Left lung (tissue), 4 donors: ENCODE measurements at regions not wholly inside any gene's neighbourhood (a gene's known extent, or its start where the extent isn't known, plus 50 kb on each side); places are given as distances from the start of the nearest gene placed in this dataset.

ENCODE experiments used
- ATAC-seq: fragments of 200-7000 bp; cut with Tn5 transposase; one replicate; pipeline ENCODE4 v1.9.1; 2020; ENCODE audit warnings: moderate library complexity
- DNase-seq, 4 donors: peaks; one replicate each; pipeline ENCODE4 v3.0.0-alpha.2; 2013 to 2020
- H3K27ac ChIP-seq, 2 donors: fragments of 200-600 bp; sonication (generic) in 1 of 2; one replicate each; pipeline versions ENCODE4 v1.5.0 to v1.8.0; 2020 to 2021
- H3K27me3 ChIP-seq, 2 donors: fragments of 200-600 bp; sonication (generic) in 1 of 2; one replicate each; pipeline versions ENCODE4 v1.5.0 to v1.8.0; 2020 to 2021
- H3K36me3 ChIP-seq, 2 donors: fragments of 200-600 bp; sonication (generic) in 1 of 2; one replicate each; pipeline versions ENCODE4 v1.5.0 to v1.8.0; 2020 to 2021
- H3K4me1 ChIP-seq, 2 donors: fragments of 200-600 bp; one replicate each; pipeline ENCODE4 v1.8.0; 2021
- H3K4me3 ChIP-seq, 2 donors: fragments of 200-600 bp; sonication (generic) in 1 of 2; one replicate each; pipeline versions ENCODE4 v1.5.0 to v1.8.0; 2020 to 2021; ENCODE audit warnings: mild to moderate bottlenecking in 1 of 2
- H3K9me3 ChIP-seq, 2 donors: fragments of 200-600 bp; sonication (generic) in 1 of 2; one replicate each; pipeline versions ENCODE4 v1.5.0 to v1.8.0; 2020 to 2021
- intact Hi-C, 2 donors: fragments of 100-400 bp; cut with DNase I; formaldehyde crosslinking; loops; one replicate each; pipeline versions ENCODE4 v1.11.2 to v1.14.2; 2022
- TF ChIP-seq, protein P1 (sequence below), 2 donors: fragments of 200-600 bp; sonication (generic) in 1 of 2; IDR thresholded peaks; one replicate each; pipeline versions ENCODE4 v1.5.0 to v1.8.0; 2021; ENCODE audit warnings: antibody characterized with exemption in 2 of 2
- donor health status: DM: no; HTN: yes; CAD: no.
- donor health status: DM: no; HTN: no; CAD: no.

DNA sequence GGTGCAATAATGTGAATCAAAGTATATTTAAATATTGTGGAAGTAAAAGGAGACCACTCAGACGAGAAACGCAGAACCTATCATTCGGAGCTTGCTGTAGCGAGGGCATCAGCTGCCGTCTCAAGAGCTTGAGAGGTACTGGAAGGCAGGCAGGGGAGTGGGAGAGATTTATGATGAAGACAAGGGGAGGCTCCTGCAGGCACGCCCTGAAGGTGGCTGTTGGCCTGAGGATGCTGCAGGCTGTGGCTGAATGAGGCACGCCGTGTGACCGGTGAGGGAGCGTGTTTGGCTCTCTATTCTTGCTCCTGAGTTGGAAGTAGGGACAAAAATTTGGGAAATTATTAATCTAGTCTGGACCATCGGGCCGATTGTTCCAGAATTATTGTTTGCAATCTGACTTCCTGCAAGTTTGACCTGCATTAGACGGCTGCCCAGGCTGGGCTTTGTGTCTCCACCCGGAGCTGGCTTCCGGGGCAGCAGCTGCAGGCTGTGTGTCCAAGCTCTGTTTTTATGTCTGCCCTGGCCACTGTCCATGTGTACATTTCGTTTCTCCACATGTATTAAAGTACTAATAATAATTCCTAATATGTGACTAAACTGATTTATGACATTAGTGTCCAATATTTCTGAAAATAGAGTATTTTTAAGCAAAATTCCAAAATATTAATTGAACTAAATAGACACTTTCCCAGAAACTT, 91.1 kb upstream of the ANKRD10 start:
- DNase-seq: peak in 2 of 4 donors; percentile 42 to 75
- H3K9me3 ChIP-seq: no peaks in the 10 kb centered on the region

DNA sequence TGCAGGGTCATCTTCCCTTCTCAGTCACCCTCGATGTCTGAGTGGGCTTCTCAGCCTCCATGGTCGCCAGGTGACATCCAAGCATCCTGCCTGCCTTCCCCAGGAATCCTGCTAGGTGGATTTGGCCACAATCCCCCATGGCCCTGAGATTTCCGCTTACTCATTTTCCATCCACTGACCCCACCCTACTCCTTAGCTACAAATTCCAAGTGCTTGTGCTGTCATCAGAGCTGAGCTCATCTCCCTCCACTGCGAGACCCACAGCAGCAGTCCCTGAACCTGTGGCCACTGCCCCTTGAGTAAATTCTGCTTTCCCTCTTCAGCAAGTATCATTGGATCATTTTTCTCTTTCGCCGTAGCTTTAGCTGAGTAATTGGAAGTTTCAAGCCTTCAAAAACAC, 90.5 kb upstream of the ANKRD10 start:
- H3K27ac ChIP-seq: peak overlapping the region; percentile 77 to 90
- no peaks in the 10 kb centered on the region for H3K27me3 ChIP-seq
- TF ChIP-seq, protein P1, sequence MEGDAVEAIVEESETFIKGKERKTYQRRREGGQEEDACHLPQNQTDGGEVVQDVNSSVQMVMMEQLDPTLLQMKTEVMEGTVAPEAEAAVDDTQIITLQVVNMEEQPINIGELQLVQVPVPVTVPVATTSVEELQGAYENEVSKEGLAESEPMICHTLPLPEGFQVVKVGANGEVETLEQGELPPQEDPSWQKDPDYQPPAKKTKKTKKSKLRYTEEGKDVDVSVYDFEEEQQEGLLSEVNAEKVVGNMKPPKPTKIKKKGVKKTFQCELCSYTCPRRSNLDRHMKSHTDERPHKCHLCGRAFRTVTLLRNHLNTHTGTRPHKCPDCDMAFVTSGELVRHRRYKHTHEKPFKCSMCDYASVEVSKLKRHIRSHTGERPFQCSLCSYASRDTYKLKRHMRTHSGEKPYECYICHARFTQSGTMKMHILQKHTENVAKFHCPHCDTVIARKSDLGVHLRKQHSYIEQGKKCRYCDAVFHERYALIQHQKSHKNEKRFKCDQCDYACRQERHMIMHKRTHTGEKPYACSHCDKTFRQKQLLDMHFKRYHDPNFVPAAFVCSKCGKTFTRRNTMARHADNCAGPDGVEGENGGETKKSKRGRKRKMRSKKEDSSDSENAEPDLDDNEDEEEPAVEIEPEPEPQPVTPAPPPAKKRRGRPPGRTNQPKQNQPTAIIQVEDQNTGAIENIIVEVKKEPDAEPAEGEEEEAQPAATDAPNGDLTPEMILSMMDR (IDR thresholded peaks at IDR 0.05): no peak
- no peak overlapping the region for H3K4me3 ChIP-seq
- ATAC-seq (no peak), DNase-seq (no peak)
- H3K9me3 ChIP-seq: no peaks in the 10 kb centered on the region
- peaks cover 0 to 20% of the 10 kb centered on the region in 2 donors for H3K4me1 ChIP-seq
- no peaks in the 10 kb centered on the region for H3K36me3 ChIP-seq
- intact Hi-C loops: no loop called here

More for the DNA sequence above, 91.1 kb upstream of the ANKRD10 start:
- H3K27ac ChIP-seq: peak overlapping the region; percentile 77 to 90
- TF ChIP-seq, protein P1 (IDR thresholded peaks at IDR 0.05): no peak
- H3K36me3 ChIP-seq: no peaks in the 10 kb centered on the region
- no peak overlapping the region for H3K4me3 ChIP-seq
- H3K27me3 ChIP-seq: no peaks in the 10 kb centered on the region
- ATAC-seq: peak; percentile 70
- intact Hi-C loops: no loop called here
- H3K4me1 ChIP-seq: peaks cover 0 to 20% of the 10 kb centered on the region in 2 donors

DNA sequence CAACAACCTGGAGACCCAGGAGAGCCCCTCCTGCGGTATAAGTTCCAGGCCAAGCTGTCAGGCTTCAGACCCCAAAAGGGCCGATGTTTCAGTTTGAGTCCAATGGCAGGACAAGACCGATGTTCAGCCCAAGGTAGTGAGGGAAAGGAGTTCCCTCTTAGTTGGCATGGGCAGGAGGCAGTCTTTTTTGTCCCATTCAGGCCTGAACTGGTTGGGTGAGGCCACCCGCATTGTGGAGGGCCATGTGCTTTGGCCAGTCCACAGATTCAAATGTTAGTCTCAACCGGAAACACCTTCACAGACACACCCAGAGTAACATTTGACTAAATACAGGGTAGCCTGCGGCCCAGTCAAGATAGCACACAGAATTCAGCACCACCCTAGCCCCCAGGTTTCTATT, 89.6 kb upstream of the ANKRD10 start:
- Histone ChIP-seq H3K4me3 (no peak overlapping the region), H3K27me3 (no peaks in the 10 kb centered on the region), H3K36me3 (no peaks in the 10 kb centered on the region), H3K4me1 (peaks cover 0 to 20% of the 10 kb centered on the region in 2 donors), H3K9me3 (no peaks in the 10 kb centered on the region), H3K27ac (no peak overlapping the region)
- TF ChIP-seq, protein P1 (IDR thresholded peaks at IDR 0.05): no peak
- intact Hi-C loops: no loop called here
- no peak for ATAC-seq
- no peak for DNase-seq

DNA sequence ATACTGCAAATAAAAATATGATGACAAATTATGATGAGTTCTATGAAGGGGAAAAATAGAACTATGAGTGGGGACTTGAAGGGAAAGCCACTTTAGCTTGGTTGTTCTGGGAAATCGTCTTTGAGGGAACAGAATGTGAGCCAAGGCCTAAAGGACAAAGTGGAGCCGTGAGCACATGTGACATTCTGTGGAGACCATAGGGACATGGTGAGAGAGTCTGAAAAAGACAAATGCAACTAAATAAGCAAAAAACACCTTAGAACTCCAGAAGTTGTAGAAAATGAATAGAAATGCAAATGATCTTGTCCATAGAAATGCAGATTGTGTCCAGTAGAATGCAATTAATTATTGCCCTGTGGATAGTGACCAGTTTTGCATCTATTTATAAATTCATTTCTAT, 86.8 kb upstream of the ANKRD10 start:
- Histone ChIP-seq H3K4me3 (no peak overlapping the region), H3K27me3 (no peaks in the 10 kb centered on the region), H3K9me3 (no peaks in the 10 kb centered on the region), H3K36me3 (no peaks in the 10 kb centered on the region), H3K27ac (no peak overlapping the region), H3K4me1 (peaks cover 0 to 14% of the 10 kb centered on the region in 2 donors)
- ATAC-seq: no peak
- intact Hi-C loops: no loop called here
- DNase-seq: no peak
- TF ChIP-seq, protein P1 (IDR thresholded peaks at IDR 0.05): no peak

DNA sequence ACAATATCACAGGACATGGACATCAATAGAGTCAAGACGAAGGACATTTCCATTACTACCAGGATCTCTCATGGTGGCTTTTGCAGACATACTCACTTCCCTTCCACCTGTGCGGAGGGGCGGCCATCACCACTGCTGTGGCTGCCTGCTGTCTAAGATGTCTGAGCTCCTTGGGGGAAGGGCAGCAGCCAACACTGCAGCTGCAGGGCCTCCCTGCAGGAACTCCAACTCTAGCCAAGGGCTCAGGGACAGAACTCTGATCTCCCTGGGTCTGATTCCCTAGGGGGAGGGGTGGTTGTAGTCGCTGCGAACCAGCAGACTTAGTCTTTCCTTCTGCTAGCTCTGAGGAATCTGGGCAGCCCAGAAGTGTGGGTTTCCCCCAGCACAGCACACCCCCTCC, 78.9 kb upstream of the ANKRD10 start:
- Histone ChIP-seq H3K4me1 (no peaks in the 10 kb centered on the region), H3K27me3 (no peaks in the 10 kb centered on the region), H3K27ac (no peak overlapping the region), H3K4me3 (no peak overlapping the region), H3K36me3 (no peaks in the 10 kb centered on the region), H3K9me3 (no peaks in the 10 kb centered on the region)
- TF ChIP-seq, protein P1 (IDR thresholded peaks at IDR 0.05): no peak
- ATAC-seq (no peak), DNase-seq (no peak)
- intact Hi-C loops: no loop called here
